RWPE1 (cell line): ENCODE measurements at regions not wholly inside any gene's neighbourhood (a gene's known extent, or its start where the extent isn't known, plus 50 kb on each side); places are given as distances from the start of the nearest gene placed in this dataset.

Experiments
- CTCF ChIA-PET: fragments of 350-600 bp; sonication (Branson Sonifier 250); formaldehyde crosslinking; extraction: SDS; loops from one replicate; lab custom pipeline; 2021; lab: Yijun Ruan, JAX
- POLR2A ChIA-PET: fragments of 400-600 bp; formaldehyde crosslinking; extraction: SDS; loops from one replicate; lab custom pipeline; 2020; ENCODE audit warnings: antibody characterized with exemption; ENCODE audit not compliant: low non-redundant PET; lab: Yijun Ruan, JAX
- DNase-seq: peaks from one replicate; pipeline ENCODE4 v3.0.0; 2012; ENCODE audit warnings: low spot score
- H3K27ac ChIP-seq: fragments of 450-650 bp; 2 replicates; pipeline ENCODE4 v1.5.1; 2017
- TF ChIP-seq, protein P1 (sequence below): fragments of 450-650 bp; conservative IDR thresholded peaks from 2 replicates; pipeline ENCODE4 v1.5.1; 2017; ENCODE audit warnings: low read depth, mild to moderate bottlenecking

DNA sequence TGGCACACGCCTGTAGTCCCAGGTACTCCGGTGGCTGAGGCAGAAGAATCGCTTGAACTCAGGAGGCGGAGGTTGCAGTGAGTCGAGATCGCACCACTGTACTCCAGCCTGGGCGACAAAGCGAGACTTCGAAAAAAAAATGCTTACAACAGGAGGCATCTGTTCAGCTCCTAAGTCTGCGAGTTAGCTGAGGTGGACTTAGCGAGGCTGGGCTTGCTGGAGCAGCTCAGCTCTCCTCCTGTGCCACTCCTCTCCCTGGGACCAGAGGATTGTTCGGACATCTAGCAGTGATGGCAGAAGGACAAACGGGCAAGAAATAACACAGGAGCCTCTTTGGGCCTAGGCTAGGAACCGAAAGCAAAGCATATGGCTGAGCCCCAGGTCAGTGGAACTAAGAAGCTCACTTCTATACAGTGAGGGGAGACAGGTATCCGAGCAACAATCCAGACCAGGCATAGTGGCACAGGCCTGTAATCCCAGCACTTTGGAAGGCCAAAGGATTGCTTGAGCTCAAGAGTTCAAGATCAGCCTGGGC is 260.1 kb downstream of the GLI2 start:
- ChIA-PET CTCF (interaction anchor here (0.7 kb wide), 1 partner anchor 1733 kb away, joined by 7 read pairs; no protein-coding TSS in a partner anchor), POLR2A (no interaction called here)
- DNase-seq, result no peak
- TF ChIP-seq, protein P1, sequence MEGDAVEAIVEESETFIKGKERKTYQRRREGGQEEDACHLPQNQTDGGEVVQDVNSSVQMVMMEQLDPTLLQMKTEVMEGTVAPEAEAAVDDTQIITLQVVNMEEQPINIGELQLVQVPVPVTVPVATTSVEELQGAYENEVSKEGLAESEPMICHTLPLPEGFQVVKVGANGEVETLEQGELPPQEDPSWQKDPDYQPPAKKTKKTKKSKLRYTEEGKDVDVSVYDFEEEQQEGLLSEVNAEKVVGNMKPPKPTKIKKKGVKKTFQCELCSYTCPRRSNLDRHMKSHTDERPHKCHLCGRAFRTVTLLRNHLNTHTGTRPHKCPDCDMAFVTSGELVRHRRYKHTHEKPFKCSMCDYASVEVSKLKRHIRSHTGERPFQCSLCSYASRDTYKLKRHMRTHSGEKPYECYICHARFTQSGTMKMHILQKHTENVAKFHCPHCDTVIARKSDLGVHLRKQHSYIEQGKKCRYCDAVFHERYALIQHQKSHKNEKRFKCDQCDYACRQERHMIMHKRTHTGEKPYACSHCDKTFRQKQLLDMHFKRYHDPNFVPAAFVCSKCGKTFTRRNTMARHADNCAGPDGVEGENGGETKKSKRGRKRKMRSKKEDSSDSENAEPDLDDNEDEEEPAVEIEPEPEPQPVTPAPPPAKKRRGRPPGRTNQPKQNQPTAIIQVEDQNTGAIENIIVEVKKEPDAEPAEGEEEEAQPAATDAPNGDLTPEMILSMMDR, result no peak
- H3K27ac ChIP-seq, result no peak overlapping the region

DNA sequence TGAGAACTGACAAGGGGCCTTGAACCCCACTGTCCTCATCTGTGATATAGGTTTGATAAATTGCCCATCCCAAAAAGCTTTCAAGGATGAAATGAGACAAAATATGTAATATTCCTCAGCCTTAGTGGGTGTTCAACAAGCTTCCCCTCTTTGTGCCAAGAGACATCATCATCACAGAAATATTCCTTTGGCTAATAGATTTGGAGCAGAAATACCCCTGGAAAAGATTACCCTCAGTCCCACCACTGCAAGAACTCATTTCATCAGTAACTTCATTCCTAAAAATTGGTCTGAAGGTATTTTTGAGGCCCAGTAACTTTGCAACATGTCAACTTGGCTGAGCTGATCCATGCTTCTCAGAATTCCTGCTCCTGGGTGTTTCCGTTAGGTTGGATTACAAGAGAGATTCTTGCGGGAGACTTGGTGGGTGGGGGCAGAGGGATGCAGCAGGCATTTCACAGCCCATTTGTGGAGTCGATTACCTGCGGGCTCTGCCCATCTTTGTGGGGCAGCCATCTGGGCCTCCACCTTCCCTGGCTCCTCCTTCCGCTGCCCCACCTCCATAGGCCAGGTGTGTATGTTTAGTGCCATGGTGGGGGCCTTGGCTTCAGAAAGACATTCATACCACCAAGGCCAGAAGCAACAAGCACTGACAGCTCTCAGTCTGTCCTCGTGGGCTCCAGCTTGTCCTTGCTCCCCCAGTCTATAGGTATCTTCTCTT is 263.9 kb downstream of the GLI2 start:
- ChIA-PET CTCF (interaction anchor here (0.6 kb wide), 1 partner anchor 39 kb away, joined by 4 read pairs; no protein-coding TSS in a partner anchor), POLR2A (no interaction called here)
- H3K27ac ChIP-seq, result no peak overlapping the region
- TF ChIP-seq, protein P1, result no peak
- DNase-seq, result no peak

DNA sequence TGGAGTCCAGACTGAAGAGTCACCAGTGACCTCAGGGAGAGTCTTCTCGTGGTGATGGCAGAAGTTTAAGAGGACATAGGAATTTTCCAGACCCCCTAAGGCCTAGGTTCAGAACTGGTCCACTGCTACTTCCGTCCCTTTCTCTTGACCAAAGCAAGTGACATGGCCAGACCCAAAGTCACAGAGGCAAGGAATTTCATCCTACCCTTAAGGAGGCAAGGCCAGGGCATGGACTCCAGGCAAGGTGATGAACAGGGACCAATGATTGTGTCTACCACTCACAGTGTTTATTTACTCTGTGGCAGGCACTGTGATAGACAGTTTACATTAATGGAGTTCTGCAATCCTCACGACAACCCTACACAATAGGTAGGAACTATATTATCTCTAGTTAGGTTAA is 265.1 kb downstream of the GLI2 start:
- POLR2A ChIA-PET, result no interaction called here

DNA sequence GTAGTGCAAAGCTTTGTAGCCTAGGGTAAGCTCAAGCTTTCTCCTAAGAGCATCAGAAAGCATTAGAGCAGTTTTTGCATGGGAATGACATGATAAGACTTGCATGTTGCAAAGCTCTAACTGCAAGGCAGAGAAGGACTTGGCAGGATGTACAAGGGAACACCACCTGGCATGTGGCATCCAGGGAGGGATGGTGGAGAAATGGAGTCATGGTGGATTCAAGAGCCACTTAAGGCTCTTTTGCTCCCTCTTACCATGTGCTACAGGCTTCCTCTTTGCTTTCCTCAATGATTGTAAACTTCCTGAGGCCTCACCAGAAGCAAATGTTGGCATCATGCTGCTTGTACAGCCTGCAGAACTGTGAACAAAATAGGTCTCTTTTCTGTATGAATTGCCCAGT is 266.0 kb downstream of the GLI2 start:
- POLR2A ChIA-PET, result no interaction called here
- TF ChIP-seq, protein P1, result no peak
- no peak overlapping the region for H3K27ac ChIP-seq
- DNase-seq, result no peak
- CTCF ChIA-PET, result no interaction called here

More for the DNA sequence above, 265.1 kb downstream of the GLI2 start:
- CTCF ChIA-PET, result no interaction called here
- no peak for DNase-seq
- TF ChIP-seq, protein P1, result no peak
- H3K27ac ChIP-seq, result no peak overlapping the region

DNA sequence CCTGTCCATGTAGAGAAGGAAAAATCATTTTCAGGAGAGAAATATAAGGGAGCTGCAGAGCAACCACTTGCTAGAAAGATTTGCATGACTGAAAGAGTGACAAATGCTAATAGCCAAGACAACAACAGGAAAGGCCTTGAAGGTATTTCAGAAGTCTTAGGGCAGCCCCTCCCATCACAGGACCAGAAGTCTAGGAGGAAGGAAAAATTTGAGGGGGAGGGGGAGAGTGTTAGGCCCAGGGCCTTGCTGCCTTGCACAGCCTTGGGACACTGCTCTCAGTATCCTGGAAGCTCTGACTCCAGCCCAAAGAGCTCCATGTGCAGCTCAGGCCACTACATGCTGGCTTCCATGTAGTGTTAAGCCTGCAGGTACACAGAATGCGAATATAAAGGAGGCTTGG is 266.9 kb downstream of the GLI2 start:
- CTCF ChIA-PET, result no interaction called here
- TF ChIP-seq, protein P1, result no peak
- no peak for DNase-seq
- no peak overlapping the region for H3K27ac ChIP-seq
- POLR2A ChIA-PET, result no interaction called here

DNA sequence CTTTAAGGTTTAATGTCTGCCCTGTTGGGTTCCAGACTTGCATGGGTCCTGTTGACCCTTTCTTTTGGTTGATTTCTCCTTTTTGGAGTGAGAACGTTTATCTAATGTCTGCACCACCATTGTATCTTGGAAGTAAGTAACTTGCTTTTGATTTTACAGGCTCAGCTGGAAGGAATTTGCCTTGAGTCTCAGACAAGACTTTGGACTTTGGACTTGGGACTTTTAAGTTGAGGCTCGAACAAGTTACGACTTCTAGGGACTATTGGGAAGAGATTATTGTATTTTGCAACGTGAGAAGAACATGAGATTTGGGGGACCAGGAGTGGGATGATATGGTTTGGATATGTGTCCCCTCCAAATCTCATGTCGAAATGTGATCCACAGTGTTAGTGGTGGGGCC is 267.7 kb downstream of the GLI2 start:
- no peak for DNase-seq
- TF ChIP-seq, protein P1, result no peak
- ChIA-PET POLR2A (no interaction called here), CTCF (no interaction called here)
- H3K27ac ChIP-seq, result no peak overlapping the region
